Subcutaneous abdominal adipose tissue (tissue), 5 donors: ENCODE measurements at regions not wholly inside any gene's neighbourhood (a gene's known extent, or its start where the extent isn't known, plus 50 kb on each side); places are given as distances from the start of the nearest gene placed in this dataset.

ENCODE experiments used
- H3K27ac ChIP-seq: one replicate; pipeline ENCODE4 v1.7.0; 2013; ENCODE audit warnings: low read depth, mild to moderate bottlenecking, inconsistent platforms, low read length, moderate library complexity
- H3K27me3 ChIP-seq, 5 donors: one replicate each; pipeline ENCODE4 v1.7.0; 2013; ENCODE audit warnings: low read length in 5 of 5, inconsistent platforms in 1 of 5; ENCODE audit not compliant: control insufficient read depth in 5 of 5, insufficient read depth in 4 of 5
- H3K36me3 ChIP-seq, 5 donors: one replicate each; pipeline ENCODE4 v1.7.0; 2013; ENCODE audit warnings: low read length in 5 of 5; ENCODE audit not compliant: control insufficient read depth in 5 of 5, insufficient read depth in 5 of 5
- H3K4me1 ChIP-seq, 5 donors: one replicate each; pipeline ENCODE4 v1.7.0; 2013; ENCODE audit warnings: low read length in 5 of 5, mild to moderate bottlenecking in 3 of 5, moderate library complexity in 1 of 5; ENCODE audit not compliant: control insufficient read depth in 5 of 5, insufficient read depth in 5 of 5
- H3K4me3 ChIP-seq, 5 donors: one replicate each; pipeline ENCODE4 v1.7.0; 2013; ENCODE audit warnings: low read length in 5 of 5, low read depth in 1 of 5
- H3K9ac ChIP-seq, 5 donors: one replicate each; pipeline ENCODE4 v1.7.0; 2013; ENCODE audit warnings: low read length in 5 of 5, mild to moderate bottlenecking in 4 of 5, moderate library complexity in 3 of 5
- H3K9me3 ChIP-seq, 5 donors: one replicate each; pipeline ENCODE4 v1.7.0; 2013; ENCODE audit warnings: low read length in 5 of 5; ENCODE audit not compliant: control insufficient read depth in 5 of 5
- donor health status: healthy.
- donor health status: healthy.
- donor health status: healthy.
- donor health status: healthy.
- donor health status: healthy.

DNA sequence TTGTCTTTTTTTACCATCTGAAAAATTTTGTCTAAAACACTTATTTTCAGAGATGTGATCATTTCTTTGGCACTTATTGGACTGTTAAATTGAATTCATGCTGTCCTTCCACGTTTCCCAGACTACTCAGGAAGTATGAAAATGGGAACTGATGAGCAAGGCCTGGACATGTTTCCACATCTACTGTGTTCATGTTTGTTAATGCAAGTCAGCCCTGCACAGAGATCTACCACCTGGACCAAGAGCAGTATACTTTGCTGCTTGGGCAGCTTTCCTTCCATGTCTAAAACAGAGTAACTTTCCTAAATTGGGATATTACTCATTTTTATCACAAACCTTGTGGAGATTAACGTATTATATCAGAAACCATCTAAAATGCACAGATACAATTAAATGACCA, 687.4 kb downstream of the DIAPH3 start:
- Histone ChIP-seq H3K9me3 (no peaks in the 10 kb centered on the region), H3K27ac (no peak overlapping the region), H3K9ac (no peak overlapping the region), H3K27me3 (no peaks in the 10 kb centered on the region), H3K4me3 (no peak overlapping the region), H3K4me1 (peaks cover 0 to 12% (median 3%) of the 10 kb centered on the region in 5 donors), H3K36me3 (no peaks in the 10 kb centered on the region)

DNA sequence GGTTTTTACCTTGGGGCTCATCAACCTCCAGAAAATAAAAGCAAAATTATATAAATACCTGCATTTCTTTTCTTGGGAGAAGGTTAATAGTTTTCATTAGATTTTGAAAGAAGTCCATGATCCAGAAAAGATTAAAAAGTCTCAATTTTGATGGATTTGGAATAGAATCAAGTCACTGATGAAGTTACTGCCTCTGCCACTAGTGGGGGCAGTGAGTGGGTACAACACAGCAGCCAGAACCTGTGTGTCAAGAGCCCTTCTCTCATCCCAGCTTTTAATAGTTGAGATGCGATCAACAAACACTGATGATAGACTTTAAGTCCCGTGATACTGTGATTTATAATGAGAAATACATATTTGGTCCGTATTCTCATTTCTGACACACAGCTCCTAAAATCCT, 686.7 kb downstream of the DIAPH3 start:
- Histone ChIP-seq H3K36me3 (no peaks in the 10 kb centered on the region), H3K27ac (no peak overlapping the region), H3K27me3 (no peaks in the 10 kb centered on the region), H3K4me1 (peaks cover 0 to 12% (median 3%) of the 10 kb centered on the region in 5 donors), H3K9ac (no peak overlapping the region), H3K4me3 (no peak overlapping the region), H3K9me3 (no peaks in the 10 kb centered on the region)

DNA sequence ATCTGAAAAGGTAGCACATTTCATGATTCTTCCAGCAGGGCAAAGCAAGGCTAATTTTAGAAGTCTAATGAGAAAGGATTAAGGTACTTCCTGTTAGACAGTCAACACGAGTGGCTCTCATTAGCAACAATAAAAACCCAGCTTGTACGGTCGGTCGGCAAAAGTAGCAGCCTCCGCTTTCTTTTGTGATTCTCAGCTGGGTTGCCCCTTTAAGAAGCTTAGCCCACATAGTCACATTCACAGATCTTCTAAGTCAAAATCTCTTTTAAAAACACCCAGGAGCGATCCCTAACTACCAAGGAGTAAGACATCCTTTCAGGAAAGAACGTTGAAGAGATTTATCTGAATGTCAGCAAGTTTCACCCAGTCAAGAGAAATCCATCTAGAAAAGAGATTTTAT, 684.8 kb downstream of the DIAPH3 start:
- no peaks in the 10 kb centered on the region for H3K9me3 ChIP-seq
- H3K9ac ChIP-seq = no peak overlapping the region
- no peak overlapping the region for H3K4me3 ChIP-seq
- H3K27me3 ChIP-seq = no peaks in the 10 kb centered on the region
- peaks cover 0 to 12% (median 3%) of the 10 kb centered on the region in 5 donors for H3K4me1 ChIP-seq
- no peak overlapping the region for H3K27ac ChIP-seq
- no peaks in the 10 kb centered on the region for H3K36me3 ChIP-seq

DNA sequence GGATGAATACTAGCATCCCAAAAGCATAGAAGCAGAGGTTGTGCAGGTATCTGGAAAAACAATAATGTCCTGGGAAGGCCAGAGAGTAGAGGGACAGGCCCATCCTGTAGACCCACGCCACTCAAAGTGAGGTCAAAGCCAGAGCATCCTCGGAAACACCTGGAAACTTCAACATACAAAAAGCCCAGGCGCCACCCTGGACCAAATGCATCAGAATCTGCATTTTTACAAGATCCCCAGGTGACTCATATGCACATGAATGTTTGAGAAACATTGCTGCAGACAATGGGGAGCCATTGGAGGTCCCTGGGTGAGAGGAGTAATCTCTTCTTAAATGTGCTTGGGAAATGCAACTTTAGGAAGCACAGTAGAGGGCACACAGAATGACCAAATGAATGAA, 684.1 kb downstream of the DIAPH3 start:
- Histone ChIP-seq H3K27ac (no peak overlapping the region), H3K4me1 (peaks cover 0 to 12% (median 3%) of the 10 kb centered on the region in 5 donors)

DNA sequence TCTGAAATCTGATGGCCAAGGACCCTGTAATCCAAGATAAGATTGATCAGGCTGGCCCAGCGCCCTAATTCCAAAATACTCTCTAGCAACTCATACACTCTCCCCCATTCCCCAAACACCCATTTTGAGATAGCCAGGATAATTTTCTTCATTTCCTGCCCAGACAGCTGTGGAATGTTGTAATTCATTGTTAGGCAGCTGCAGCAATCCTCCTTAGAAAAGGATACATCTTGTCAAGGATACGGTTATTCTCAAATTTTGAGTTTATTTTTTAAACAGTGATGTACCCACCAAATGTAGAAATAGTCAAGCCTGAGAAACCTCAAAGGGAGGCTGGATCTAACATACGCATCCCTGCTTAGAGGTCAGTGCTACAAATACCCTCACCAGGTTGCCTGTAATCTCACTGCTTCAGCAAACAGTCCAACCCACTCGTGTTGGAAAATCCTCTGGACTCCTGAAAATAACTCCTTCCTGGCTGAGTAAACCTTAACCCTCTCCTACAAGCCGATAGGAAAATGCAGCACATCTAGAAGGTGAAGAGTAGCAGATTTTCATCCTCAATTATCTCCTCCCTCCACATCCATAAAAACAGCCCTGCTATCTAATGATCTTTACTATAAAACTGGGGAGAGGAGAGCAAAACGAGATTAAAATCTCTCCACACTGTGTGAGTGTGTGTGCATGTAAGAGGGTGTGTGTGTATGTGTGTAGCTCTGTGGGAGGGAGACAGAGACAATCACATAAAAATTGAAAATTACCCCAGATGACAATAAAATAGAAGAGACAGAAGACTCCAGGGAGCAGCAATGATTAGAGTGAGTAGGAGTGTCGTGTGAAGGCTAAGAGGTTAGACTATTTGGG, 683.1 kb downstream of the DIAPH3 start:
- H3K9me3 ChIP-seq = no peaks in the 10 kb centered on the region
- H3K36me3 ChIP-seq = no peaks in the 10 kb centered on the region
- H3K27ac ChIP-seq = no peak overlapping the region
- peaks cover 0 to 12% (median 3%) of the 10 kb centered on the region in 5 donors for H3K4me1 ChIP-seq
- no peak overlapping the region for H3K4me3 ChIP-seq
- no peak overlapping the region for H3K9ac ChIP-seq
- no peaks in the 10 kb centered on the region for H3K27me3 ChIP-seq

More for the DNA sequence above, 684.1 kb downstream of the DIAPH3 start:
- Histone ChIP-seq H3K9me3 (no peaks in the 10 kb centered on the region), H3K9ac (no peak overlapping the region), H3K36me3 (no peaks in the 10 kb centered on the region), H3K27me3 (no peaks in the 10 kb centered on the region), H3K4me3 (no peak overlapping the region)

DNA sequence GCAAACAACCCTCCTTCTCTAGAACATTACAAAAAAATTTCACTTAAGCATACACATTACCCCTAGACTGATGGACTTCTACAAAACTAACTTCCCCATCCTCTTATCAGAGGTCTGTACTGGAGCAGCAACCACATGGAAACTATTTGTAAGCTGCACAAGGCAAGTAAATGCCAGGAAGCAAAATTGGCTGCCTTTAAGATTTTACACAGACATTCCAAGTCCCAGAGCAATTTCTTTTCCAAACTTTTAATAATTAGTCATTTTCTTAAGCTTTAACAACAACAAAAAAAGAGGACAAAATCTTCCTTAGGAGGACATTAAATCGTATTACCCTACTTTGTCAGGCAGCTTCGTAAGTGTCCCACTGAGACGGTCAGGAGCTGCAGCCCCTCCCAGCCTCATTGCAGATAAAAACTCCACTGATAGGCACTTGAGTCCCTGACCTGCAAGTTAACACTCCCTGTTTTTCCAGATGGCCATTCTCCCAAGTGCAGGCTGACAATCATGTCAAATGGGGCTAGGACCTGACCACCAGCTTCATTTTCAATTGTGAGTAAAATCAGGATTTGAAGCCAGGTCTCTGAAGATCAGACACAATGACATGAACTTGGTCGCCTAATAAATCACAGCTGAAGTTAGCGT, 680.1 kb downstream of the DIAPH3 start:
- H3K9me3 ChIP-seq = no peaks in the 10 kb centered on the region
- no peaks in the 10 kb centered on the region for H3K36me3 ChIP-seq
- H3K4me3 ChIP-seq = no peak overlapping the region
- peaks cover 0 to 12% (median 3%) of the 10 kb centered on the region in 5 donors for H3K4me1 ChIP-seq
- no peak overlapping the region for H3K9ac ChIP-seq
- no peaks in the 10 kb centered on the region for H3K27me3 ChIP-seq
- H3K27ac ChIP-seq = no peak overlapping the region

DNA sequence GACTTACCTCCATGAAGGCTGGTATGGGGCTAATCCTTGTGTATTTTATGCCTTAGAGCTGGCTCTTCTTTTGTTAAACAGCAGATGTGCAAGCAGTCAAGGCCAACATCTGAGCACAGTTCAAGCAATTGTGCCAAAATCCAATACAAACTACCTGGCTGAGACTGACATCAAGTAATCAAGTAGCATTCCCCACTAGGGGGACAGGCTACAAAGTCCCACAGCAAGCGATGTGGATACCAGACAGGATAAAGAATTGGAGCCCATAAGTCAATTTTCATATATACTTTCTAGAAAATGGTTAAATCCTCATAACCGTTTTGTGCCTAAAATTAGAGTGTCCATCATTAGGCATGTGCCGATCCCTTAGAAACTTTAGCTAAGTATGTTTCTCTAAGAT, 675.8 kb downstream of the DIAPH3 start:
- H3K4me1 ChIP-seq = no peaks in the 10 kb centered on the region
- H3K9ac ChIP-seq = no peak overlapping the region
- H3K9me3 ChIP-seq = no peaks in the 10 kb centered on the region
- H3K36me3 ChIP-seq = no peaks in the 10 kb centered on the region
- no peak overlapping the region for H3K4me3 ChIP-seq
- H3K27ac ChIP-seq = no peak overlapping the region
- H3K27me3 ChIP-seq = no peaks in the 10 kb centered on the region

DNA sequence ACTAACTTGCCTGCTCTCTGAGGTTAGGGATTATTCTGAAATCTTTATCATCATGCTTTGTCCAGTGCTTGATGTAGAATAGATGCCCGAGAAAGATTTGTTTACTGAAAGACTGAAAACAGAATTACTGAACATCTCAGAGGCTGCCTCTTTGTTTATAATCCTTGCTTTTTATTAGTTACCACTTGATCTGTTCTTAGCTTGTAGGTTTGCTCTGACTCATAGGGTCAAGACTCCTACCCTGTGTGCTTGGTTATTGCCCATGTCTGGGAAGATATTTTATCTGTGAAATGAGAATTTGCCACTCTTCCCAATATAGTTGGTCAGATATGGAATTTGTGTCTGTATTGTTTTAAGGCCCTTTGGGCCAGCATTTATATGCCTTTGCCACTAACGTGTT, 675.3 kb downstream of the DIAPH3 start:
- H3K9me3 ChIP-seq = no peaks in the 10 kb centered on the region
- H3K36me3 ChIP-seq = no peaks in the 10 kb centered on the region
- H3K4me3 ChIP-seq = no peak overlapping the region
- H3K9ac ChIP-seq = no peak overlapping the region
- H3K27me3 ChIP-seq = no peaks in the 10 kb centered on the region
- H3K27ac ChIP-seq = no peak overlapping the region
- peaks cover 0 to 1% (median 0%) of the 10 kb centered on the region in 5 donors for H3K4me1 ChIP-seq

DNA sequence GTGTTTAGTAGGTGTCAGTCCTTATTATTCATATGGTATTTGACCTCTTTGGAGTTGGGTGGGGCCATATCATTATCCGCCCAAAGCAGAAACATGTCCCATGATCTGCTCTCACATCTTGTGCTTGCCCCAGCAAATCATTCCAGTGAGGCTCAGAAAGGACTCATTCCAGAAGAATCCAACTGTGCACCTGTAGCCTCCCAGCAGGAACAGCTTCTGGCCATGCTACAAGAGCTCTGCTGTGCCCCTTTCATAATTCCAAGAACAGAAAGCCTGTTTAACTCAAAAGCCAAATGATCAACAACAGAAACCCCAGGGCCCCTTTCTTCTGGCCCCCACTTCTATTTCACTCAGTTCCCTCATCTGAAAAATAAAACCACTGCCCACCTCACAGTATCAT, 673.1 kb downstream of the DIAPH3 start:
- Histone ChIP-seq H3K4me1 (peaks cover 0 to 8% (median 6%) of the 10 kb centered on the region in 5 donors), H3K27ac (no peak overlapping the region), H3K4me3 (no peak overlapping the region), H3K9ac (no peak overlapping the region), H3K9me3 (no peaks in the 10 kb centered on the region), H3K36me3 (no peaks in the 10 kb centered on the region), H3K27me3 (no peaks in the 10 kb centered on the region)

DNA sequence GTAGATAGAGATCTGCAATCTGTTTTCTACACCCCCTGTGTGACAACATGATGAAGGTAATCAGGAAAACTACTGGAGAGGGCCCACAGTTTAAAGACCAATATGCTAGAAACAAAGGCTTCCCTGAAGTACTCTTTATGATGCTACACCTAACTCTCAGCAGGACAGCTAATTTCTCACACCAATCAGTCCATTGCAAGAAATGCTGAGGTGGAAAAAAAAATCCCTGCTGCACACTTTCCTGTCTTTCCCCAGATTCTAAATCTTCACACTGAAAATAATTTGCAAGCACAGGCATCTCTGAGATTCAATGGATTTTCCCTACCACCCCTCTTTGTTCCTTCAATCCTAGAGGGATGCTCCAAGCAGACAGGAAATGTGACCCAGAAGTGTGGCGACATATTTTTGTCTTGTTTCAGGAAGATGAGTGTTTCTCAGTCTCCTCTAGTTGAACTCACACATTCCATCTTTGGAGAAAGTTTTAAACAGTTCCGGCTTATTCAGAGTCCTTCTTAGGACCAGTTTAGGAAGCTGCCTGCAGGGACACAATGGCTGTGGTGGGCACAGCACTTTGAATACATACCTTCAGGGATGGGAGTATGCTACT, 671.6 kb downstream of the DIAPH3 start:
- H3K9me3 ChIP-seq = no peaks in the 10 kb centered on the region
- peaks cover 0 to 8% (median 6%) of the 10 kb centered on the region in 5 donors for H3K4me1 ChIP-seq
- H3K36me3 ChIP-seq = no peaks in the 10 kb centered on the region
- H3K9ac ChIP-seq = no peak overlapping the region
- no peaks in the 10 kb centered on the region for H3K27me3 ChIP-seq
- H3K27ac ChIP-seq = no peak overlapping the region
- no peak overlapping the region for H3K4me3 ChIP-seq
